ENCODE measurements at regions not wholly inside any gene's neighbourhood (a gene's known extent, or its start where the extent isn't known, plus 50 kb on each side); places are given as distances from the start of the nearest gene placed in this dataset.

GRCh38 chr5:67459253-67459652, 262.7 kb upstream of the CD180 start:
- TF ChIP-seq CTCF (IDR thresholded peaks at IDR 0.05; ENCODE audit: extremely low read depth in 1 of 2, insufficient read depth in 1 of 2, low read depth in 1 of 2, low read length in 2 of 2) (no peak), POLR2A (IDR thresholded peaks at IDR 0.05; ENCODE audit: low read depth, low read length) (no peak), EZH2 (IDR thresholded peaks at IDR 0.05; ENCODE audit: borderline replicate concordance, low read depth, low read length, severe bottlenecking) (no peak), FOS (IDR thresholded peaks at IDR 0.05; ENCODE audit: borderline replicate concordance, insufficient read depth, low read length) (no peak), POLR2AphosphoS5 (IDR thresholded peaks at IDR 0.05; ENCODE audit: insufficient read depth, low read depth, low read length) (no peak)

All from endothelial cell of umbilical vein (primary cell).